Bronchial epithelial cell (primary cell): ENCODE measurements at regions not wholly inside any gene's neighbourhood (a gene's known extent, or its start where the extent isn't known, plus 50 kb on each side); places are given as distances from the start of the nearest gene placed in this dataset.

Experiments used
- DNase-seq: peaks from one replicate; pipeline ENCODE4 v3.0.0-alpha.2; 2010; ENCODE audit warnings: low read depth
- FAIRE-seq: peaks from 2 replicates; lab custom pipeline; 2011; peaks lifted over from hg19 to GRCh38; lab: Jason Lieb, UNC
- H3K27me3 ChIP-seq: 2 replicates; pipeline ENCODE4 v1.5.1; 2011; ENCODE audit warnings: low read length; ENCODE audit not compliant: control insufficient read depth, insufficient read depth
- H3K36me3 ChIP-seq: 2 replicates; pipeline ENCODE4 v1.5.1; 2011; ENCODE audit warnings: low read length; ENCODE audit not compliant: control insufficient read depth, insufficient read depth
- H3K4me3 ChIP-seq: 2 replicates; pipeline ENCODE4 v1.5.1; 2011; ENCODE audit warnings: mild to moderate bottlenecking, low read depth, low read length, control low read depth
- CTCF ChIP-seq: IDR thresholded peaks from 2 replicates; pipeline ENCODE4 v1.5.1; 2011; ENCODE audit warnings: mild to moderate bottlenecking, moderate library complexity, low read length, control low read depth, inconsistent platforms; ENCODE audit not compliant: insufficient read depth, severe bottlenecking

GRCh38 chr12:115097416-115097815 is 413.4 kb upstream of the TBX3 start:
- no peaks in the 10 kb centered on the region for H3K27me3 ChIP-seq
- FAIRE-seq (no peak), DNase-seq (no peak)
- H3K4me3 ChIP-seq = no peak overlapping the region
- no peak for TF ChIP-seq CTCF
- H3K36me3 ChIP-seq = no peaks in the 10 kb centered on the region

- no peak for TF ChIP-seq CTCF
- DNase-seq (no peak), FAIRE-seq (no peak)
- Histone ChIP-seq H3K4me3 (no peak overlapping the region), H3K27me3 (no peaks in the 10 kb centered on the region), H3K36me3 (no peaks in the 10 kb centered on the region)
Observed at GRCh38 chr12:115096588-115097397, 412.8 kb upstream of the TBX3 start.

GRCh38 chr12:115095073-115095748 is 411.2 kb upstream of the TBX3 start:
- H3K27me3 ChIP-seq = no peaks in the 10 kb centered on the region
- no peaks in the 10 kb centered on the region for H3K36me3 ChIP-seq
- no peak for TF ChIP-seq CTCF
- no peak for FAIRE-seq
- DNase-seq = no peak
- H3K4me3 ChIP-seq = no peak overlapping the region

- no peak for FAIRE-seq
- no peaks in the 10 kb centered on the region for H3K36me3 ChIP-seq
- no peak overlapping the region for H3K4me3 ChIP-seq
- TF ChIP-seq CTCF = no peak
- no peaks in the 10 kb centered on the region for H3K27me3 ChIP-seq
- no peak for DNase-seq
Observed at GRCh38 chr12:115094163-115094816, 410.3 kb upstream of the TBX3 start.

- Histone ChIP-seq H3K36me3 (no peaks in the 10 kb centered on the region), H3K27me3 (no peaks in the 10 kb centered on the region), H3K4me3 (no peak overlapping the region)
- no peak for FAIRE-seq
- DNase-seq = no peak
- TF ChIP-seq CTCF = no peak
Observed at GRCh38 chr12:115093261-115093660, 409.3 kb upstream of the TBX3 start.
